Inferior parietal cortex (tissue), 1 donor: ENCODE measurements at regions not wholly inside any gene's neighbourhood (a gene's known extent, or its start where the extent isn't known, plus 50 kb on each side); places are given as distances from the start of the nearest gene placed in this dataset.
"Not testable (repeated sequence)": the region's sequence is repeated elsewhere in the genome, so short reads cannot be mapped to it uniquely, and the experiment has no call there.

Experiments
- DNase-seq: peaks from one replicate; pipeline ENCODE4 v3.0.0-alpha.2; 2016; ENCODE audit errors: extremely low spot score

DNA sequence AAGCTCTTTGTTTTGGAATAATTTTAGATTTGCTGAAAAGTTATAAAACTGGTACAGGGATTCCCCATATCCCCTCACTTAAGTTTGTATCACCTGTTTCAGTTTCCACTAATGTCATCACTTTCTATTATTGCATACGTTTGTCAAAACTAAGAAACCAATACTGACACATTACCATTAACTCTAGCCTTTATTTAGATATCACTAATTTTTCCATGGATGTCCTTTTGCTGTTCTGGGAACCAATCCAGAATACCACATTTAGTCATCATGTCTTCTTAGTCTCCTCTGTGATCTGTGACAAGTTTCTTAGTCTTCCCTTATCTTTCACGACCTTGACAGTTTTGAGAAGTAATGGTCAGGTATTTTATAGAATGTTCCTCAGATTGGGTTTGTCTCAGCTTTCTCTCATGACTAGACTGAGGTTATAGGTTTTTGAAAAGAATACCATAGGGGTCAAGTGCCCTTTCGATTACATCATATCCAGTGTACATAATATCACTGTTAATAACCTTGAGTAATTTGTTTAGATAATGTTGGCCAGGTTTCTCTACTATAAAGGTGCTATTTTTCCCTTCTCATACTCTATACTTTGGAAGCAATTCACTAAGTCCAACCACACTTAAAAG lies 51.9 kb upstream of the NMUR2 start:
- DNase-seq = no peak

DNA sequence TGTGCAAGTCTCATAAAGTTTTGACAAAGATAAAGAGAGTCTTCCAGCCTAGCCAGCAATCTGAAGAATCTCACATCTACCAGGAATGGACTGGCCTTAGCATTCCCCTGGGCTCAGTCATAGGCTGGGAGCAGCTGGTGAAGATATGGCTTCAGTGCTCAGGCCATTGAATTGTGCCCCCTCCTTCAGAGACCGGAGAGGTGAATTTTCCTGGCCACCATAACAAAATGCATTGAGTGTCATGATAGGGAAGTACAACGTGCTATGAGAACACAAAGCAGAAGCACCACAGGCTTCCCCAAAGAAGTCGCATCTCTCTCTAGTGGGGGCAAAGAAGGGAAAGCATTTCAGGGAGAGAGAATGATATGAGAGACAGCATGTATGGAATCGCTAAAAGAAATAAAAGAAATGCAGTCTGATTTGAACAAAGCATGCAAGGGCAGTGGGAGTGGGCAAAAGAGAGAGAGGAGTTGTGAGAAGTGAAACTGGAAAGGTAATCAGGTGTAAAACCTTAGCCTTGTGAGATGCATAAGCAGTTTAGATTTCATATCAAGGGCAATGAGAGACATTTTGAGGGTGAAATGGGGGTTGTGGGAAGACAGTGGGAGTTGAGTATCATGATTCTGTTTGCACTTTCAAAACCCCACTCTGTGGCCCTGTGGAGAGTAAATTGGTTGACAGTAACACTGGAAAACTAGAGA lies 57.1 kb upstream of the NMUR2 start:
- DNase-seq = no peak

DNA sequence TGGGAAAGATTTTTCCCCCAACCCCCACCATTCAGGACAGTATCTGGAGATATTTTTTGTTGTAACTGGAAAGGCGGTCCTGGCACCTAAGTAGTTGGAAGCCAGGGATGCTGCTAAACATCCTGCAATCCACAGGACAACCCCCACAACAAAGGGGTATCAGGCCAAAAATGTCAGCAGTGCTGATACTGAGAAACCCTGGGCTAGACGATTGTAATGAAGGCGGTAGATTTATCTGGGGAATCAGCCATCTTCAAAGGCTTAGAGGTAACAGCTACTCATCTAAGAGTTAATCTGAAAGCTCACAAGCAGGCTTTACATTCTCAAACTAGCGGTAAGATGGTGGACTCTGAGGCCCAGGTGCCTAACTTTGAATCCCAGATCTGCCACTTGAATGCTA lies 59.0 kb upstream of the NMUR2 start:
- DNase-seq = no peak

DNA sequence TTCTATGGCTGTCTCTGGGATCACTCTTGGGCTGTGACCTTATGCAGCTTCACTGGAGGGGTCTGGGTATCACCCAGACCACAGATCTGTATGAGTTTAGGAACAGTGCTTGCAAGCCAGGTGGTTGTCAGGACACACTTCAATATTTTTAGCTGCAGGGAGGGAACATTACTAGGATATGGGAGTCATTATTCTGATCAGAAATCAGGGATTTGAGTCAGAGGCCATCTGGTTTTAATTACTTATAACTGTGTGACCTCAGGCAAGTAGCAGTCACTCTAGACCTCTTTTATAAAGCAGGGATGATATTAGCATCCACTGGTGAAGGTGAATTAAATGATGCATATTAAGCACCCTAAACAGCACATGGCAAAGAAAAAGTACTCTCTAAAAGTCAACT lies 60.1 kb upstream of the NMUR2 start:
- no peak for DNase-seq

GRCh38 chr5:152466085-152466745 lies 61.1 kb upstream of the NMUR2 start:
- no peak for DNase-seq

DNA sequence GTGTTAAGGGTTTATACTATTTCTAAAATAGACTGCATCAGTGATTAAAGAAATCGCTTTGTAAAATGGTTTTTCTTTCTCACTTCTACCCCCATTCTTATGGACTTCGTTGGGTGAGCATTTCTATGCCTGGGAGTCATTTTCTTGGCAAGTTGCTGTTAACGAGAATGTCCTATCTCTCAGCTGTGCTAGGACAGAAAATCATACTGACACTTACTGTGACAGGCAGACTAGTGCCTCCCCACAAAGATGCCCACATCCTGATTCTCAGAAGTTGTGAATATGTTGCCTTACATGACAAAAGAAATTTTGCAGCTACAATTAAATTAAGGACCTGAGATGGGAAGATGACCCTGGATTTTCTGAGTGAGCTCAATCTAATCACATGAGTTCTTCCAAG lies 65.1 kb upstream of the NMUR2 start:
- DNase-seq = no peak

DNA sequence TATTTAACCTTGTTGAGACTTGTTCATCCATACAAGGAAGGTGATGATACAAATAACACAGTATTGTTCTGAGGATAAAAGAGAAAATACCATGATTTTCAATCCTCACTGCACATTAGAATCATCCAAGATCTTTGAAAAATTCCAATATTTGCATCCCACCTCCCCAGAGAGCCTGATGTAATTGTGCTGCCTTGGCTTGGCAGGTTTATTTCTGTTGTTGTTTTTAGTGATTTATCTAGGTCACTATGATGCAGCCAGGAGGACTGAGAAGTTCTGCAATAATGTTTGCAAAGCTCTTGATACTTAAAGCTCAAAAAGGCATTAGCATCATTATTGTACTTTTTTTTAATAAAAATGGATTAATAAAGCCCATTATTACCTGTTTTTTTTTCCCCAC lies 67.0 kb upstream of the NMUR2 start:
- no peak for DNase-seq

- no peak for DNase-seq
Measured at GRCh38 chr5:152474961-152475360, 69.9 kb upstream of the NMUR2 start.

GRCh38 chr5:152477536-152477935 lies 72.5 kb upstream of the NMUR2 start:
- no peak for DNase-seq

GRCh38 chr5:152479866-152480265 lies 74.8 kb upstream of the NMUR2 start:
- DNase-seq = not testable (repeated sequence)

GRCh38 chr5:152480677-152481076 lies 75.6 kb upstream of the NMUR2 start:
- DNase-seq = not testable (repeated sequence)

- DNase-seq = no peak
Measured at GRCh38 chr5:152487130-152487529, 82.1 kb upstream of the NMUR2 start.

- DNase-seq = no peak
Measured at GRCh38 chr5:152488869-152489268, 83.8 kb upstream of the NMUR2 start.

GRCh38 chr5:152499814-152500535 lies 94.9 kb upstream of the NMUR2 start:
- DNase-seq = no peak

- no peak for DNase-seq
Measured at GRCh38 chr5:152501294-152501693, 96.2 kb upstream of the NMUR2 start.

DNA sequence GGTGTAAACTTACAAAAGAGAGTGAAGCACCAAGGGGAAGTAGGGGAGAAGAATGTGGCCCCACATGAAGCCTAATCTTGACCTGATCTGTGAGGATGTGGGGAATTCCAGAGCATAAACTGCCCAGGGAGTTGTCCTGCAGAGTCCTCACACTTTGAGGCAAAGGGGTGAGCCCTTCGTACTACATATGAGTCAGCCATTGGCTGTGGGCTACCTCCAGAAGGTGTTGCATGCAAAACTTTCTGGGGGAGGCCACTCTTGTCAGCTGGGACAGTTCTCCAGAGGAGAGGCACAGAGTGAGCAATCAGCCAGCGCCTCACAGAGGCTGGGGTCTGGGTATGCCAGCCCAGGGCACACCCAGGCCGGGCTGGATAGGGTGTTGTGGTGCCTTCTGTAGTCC lies 98.1 kb upstream of the NMUR2 start:
- DNase-seq = no peak

DNA sequence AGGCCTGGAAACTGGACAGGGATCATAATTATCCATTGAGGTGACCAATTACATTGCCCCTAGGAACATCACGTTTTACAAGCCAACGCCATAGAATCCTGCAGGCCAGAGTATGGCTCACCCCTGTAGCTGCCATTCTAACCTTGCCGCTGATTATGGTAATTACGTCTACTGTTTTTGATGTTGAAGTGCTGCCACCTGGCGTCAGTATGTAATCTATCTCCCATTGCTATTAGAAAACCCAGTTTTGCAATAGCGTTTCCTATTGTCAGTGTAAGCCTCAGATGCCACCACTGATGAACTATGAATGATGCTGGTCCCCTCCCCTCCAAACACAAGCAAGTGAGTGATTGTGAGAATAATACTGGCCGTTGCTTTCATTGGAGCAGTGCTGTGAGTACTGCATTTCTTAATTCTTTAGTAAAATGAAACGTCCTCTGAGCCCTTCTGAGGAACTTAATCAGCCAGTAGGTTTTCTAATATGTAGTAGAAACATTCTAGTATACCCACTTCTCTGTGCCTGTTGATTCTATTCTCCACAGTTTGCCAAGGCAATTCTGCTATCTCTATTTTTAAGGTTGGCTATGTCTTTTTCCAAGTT lies 100.5 kb upstream of the NMUR2 start:
- DNase-seq = peak; percentile 91

DNA sequence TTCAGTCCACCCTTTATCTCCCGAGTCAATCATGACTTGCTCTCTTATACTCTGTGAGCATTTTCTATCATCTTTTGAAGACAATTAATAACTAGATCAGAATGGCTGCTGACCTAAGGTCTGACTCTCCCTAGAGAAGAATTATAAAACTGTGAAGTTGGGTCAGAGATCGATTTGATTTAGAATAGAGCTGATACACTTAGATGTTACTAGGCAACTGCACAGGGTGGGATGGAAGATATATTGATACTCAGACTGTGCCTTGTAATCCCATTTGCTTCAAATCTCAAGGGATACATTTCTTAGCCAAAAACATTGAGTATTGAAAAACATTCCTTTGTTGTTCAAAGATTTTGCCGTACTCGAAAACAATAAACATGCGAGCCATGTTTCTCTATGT lies 106.0 kb upstream of the NMUR2 start:
- DNase-seq = no peak

GRCh38 chr5:152511531-152512132 lies 106.6 kb upstream of the NMUR2 start:
- DNase-seq = no peak

DNA sequence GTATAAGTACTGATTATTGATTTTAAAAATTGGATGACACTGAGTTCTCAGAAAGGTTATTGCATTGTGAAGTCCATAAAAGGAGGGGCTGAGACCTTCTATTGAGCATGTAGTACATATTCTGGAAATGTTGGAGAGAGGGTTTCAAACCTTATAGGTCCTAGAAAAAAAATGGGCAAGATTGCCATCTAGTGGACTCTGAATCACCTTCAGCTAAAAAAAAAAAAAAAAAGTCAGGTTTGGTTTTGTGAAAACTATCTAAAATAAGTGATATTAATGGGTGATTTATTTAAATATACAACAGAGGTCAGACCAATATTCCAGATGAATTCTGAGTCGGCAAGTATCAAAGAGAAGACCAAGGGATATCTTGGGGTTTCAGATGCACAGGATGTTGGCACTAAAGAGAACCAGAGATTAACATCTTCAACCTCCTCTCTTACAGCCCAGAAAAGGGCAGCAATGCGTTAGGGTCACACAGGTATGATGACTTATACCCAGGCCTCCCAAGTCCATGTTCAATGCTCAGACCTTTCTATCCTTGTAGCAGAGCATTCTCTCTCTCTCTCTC lies 109.8 kb upstream of the NMUR2 start:
- peak; percentile 77 for DNase-seq

DNA sequence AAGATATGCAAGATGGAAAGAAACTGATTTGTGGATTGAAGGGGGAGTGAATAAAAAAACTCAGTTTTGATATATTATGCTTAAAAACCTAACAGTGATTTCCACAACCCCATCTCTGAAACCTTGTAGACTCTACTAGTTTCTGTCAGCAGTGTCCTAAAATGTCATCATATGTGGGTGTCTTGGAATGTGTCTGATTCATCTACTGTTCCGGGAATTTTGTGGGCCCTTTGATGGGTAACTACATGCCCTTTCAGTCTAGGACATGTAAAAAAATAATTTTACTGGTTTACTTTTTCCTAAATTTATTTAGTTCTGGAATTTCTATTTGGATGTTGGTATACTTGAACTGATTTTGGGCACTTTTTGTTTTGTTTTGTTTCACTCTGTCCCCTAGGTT lies 118.9 kb upstream of the NMUR2 start:
- no peak for DNase-seq
